GM19239 (cell line): ENCODE measurements at regions not wholly inside any gene's neighbourhood (a gene's known extent, or its start where the extent isn't known, plus 50 kb on each side); places are given as distances from the start of the nearest gene placed in this dataset.

ENCODE experiments used
- DNase-seq: peaks from one replicate; pipeline ENCODE4 v3.0.0; 2011; ENCODE audit warnings: low spot score; ENCODE audit not compliant: insufficient read length
- FAIRE-seq: peaks from 2 replicates; lab custom pipeline; 2011; peaks lifted over from hg19 to GRCh38; lab: Jason Lieb, UNC

GRCh38 chr14:82410064-82410463 lies 876.4 kb upstream of the SEL1L start:
- FAIRE-seq (no peak), DNase-seq (no peak)

- DNase-seq (no peak), FAIRE-seq (no peak)
Measured at GRCh38 chr14:82411298-82411697, 877.6 kb upstream of the SEL1L start.

- DNase-seq = no peak
- FAIRE-seq = no peak
Measured at GRCh38 chr14:82412545-82412944, 878.9 kb upstream of the SEL1L start.

- DNase-seq = no peak
- FAIRE-seq = no peak
Measured at GRCh38 chr14:82414853-82415539, 881.3 kb upstream of the SEL1L start.

GRCh38 chr14:82419933-82420332 lies 886.3 kb upstream of the SEL1L start:
- FAIRE-seq = no peak
- DNase-seq = no peak

GRCh38 chr14:82420871-82421270 lies 887.2 kb upstream of the SEL1L start:
- no peak for FAIRE-seq

GRCh38 chr14:82421286-82421685 lies 887.6 kb upstream of the SEL1L start:
- no peak for DNase-seq
- no peak for FAIRE-seq

More at GRCh38 chr14:82420871-82421270, 887.2 kb upstream of the SEL1L start:
- DNase-seq = no peak

- DNase-seq (no peak), FAIRE-seq (no peak)
Measured at GRCh38 chr14:82422230-82422629, 888.6 kb upstream of the SEL1L start.

- no peak for FAIRE-seq
- DNase-seq = no peak
Measured at GRCh38 chr14:82425261-82425660, 891.6 kb upstream of the SEL1L start.

GRCh38 chr14:82431031-82431430 lies 897.4 kb upstream of the SEL1L start:
- FAIRE-seq (no peak), DNase-seq (no peak)

- FAIRE-seq (no peak), DNase-seq (no peak)
Measured at GRCh38 chr14:82432301-82433105, 898.9 kb upstream of the SEL1L start.

- DNase-seq (no peak), FAIRE-seq (no peak)
Measured at GRCh38 chr14:82438436-82438835, 904.8 kb upstream of the SEL1L start.

- DNase-seq (no peak), FAIRE-seq (no peak)
Measured at GRCh38 chr14:82441270-82441669, 907.6 kb upstream of the SEL1L start.

GRCh38 chr14:82445810-82446570 lies 912.3 kb upstream of the SEL1L start:
- FAIRE-seq = no peak

GRCh38 chr14:82447586-82447985 lies 913.9 kb upstream of the SEL1L start:
- no peak for DNase-seq

More at GRCh38 chr14:82445810-82446570, 912.3 kb upstream of the SEL1L start:
- DNase-seq = no peak

GRCh38 chr14:82449926-82450468 lies 916.3 kb upstream of the SEL1L start:
- FAIRE-seq = no peak
- DNase-seq = no peak

More at GRCh38 chr14:82447586-82447985, 913.9 kb upstream of the SEL1L start:
- FAIRE-seq = no peak

GRCh38 chr14:82451675-82452074 lies 918.0 kb upstream of the SEL1L start:
- no peak for FAIRE-seq
- DNase-seq = no peak

GRCh38 chr14:82482345-82482744 lies 948.7 kb upstream of the SEL1L start:
- FAIRE-seq (no peak), DNase-seq (no peak)

- no peak for FAIRE-seq
- DNase-seq = no peak
Measured at GRCh38 chr14:82488473-82488872, 954.8 kb upstream of the SEL1L start.

GRCh38 chr14:82490397-82490796 lies 956.7 kb upstream of the SEL1L start:
- FAIRE-seq (no peak), DNase-seq (no peak)

GRCh38 chr14:82492157-82492556 lies 958.5 kb upstream of the SEL1L start:
- no peak for DNase-seq
- no peak for FAIRE-seq
